Vagina (tissue), 2 donors: ENCODE measurements at regions not wholly inside any gene's neighbourhood (a gene's known extent, or its start where the extent isn't known, plus 50 kb on each side); places are given as distances from the start of the nearest gene placed in this dataset.

Experiments
- CTCF ChIP-seq, 3 experiments: fragments of 450-650 bp in 2 of 3; fragments of 200-600 bp in 1 of 3; sonication (generic) in 1 of 3; IDR thresholded peaks; one replicate each; pipeline ENCODE4 v1.5.1; 2017 to 2019; ENCODE audit warnings: antibody characterized with exemption in 3 of 3, mild to moderate bottlenecking in 2 of 3, moderate library complexity in 2 of 3
- POLR2A ChIP-seq, 2 donors: fragments of 450-650 bp; IDR thresholded peaks; one replicate each; pipeline ENCODE4 v1.6.1; 2017; ENCODE audit warnings: antibody characterized with exemption in 2 of 2, mild to moderate bottlenecking in 2 of 2, moderate library complexity in 2 of 2
- POLR2AphosphoS5 ChIP-seq, 2 donors: sonication (generic); formaldehyde crosslinking; IDR thresholded peaks; one replicate each; pipeline ENCODE4 v1.9.0; 2017; ENCODE audit warnings: antibody characterized with exemption in 2 of 2, mild to moderate bottlenecking in 2 of 2, low read depth in 1 of 2; ENCODE audit not compliant: insufficient read depth in 1 of 2

DNA sequence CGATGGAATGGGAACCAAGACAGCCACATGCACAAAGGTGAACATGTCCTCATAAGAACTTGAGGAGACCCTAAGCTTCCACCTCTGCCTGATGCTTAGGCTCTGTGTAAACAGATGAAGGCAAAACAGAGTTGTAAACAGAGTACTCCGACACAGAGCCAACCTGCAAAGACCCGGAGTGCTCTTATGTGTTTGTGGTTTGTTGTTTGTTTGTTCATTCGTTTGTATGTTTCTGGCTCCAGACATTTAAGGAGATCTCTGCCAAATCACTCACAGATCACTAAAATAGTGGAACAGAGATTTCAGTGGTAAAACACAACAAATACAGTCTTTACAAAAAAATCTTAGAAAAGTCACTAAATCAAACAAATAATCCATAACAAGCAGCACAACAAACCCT lies 294.9 kb downstream of the EIPR1 start:
- TF ChIP-seq POLR2A (IDR thresholded peaks at IDR 0.05) (no peak), CTCF (IDR thresholded peaks at IDR 0.05) (no peak), POLR2AphosphoS5 (IDR thresholded peaks at IDR 0.05; ENCODE audit: insufficient read depth in 1 of 2, low read depth in 1 of 2) (no peak)
